HUES48 (cell line): ENCODE measurements at regions not wholly inside any gene's neighbourhood (a gene's known extent, or its start where the extent isn't known, plus 50 kb on each side); places are given as distances from the start of the nearest gene placed in this dataset.

Source experiments
- H3K27ac ChIP-seq: one replicate; pipeline ENCODE4 v1.7.0; 2013; ENCODE audit warnings: low read depth, low read length, inconsistent platforms
- H3K27me3 ChIP-seq: 2 replicates; pipeline ENCODE4 v1.6.1; 2013; ENCODE audit warnings: mild to moderate bottlenecking, low read length; ENCODE audit not compliant: control insufficient read depth, insufficient read depth
- H3K36me3 ChIP-seq: 2 replicates; pipeline ENCODE4 v1.6.1; 2013; ENCODE audit warnings: low read length; ENCODE audit not compliant: control insufficient read depth, insufficient read depth
- H3K4me1 ChIP-seq: 2 replicates; pipeline ENCODE4 v1.6.1; 2013; ENCODE audit warnings: mild to moderate bottlenecking, low read length; ENCODE audit not compliant: control insufficient read depth, insufficient read depth
- H3K4me3 ChIP-seq: 2 replicates; pipeline ENCODE4 v1.5.1; 2013; ENCODE audit warnings: mild to moderate bottlenecking, low read depth, low read length
- H3K9ac ChIP-seq: 2 replicates; pipeline ENCODE4 v1.6.1; 2013; ENCODE audit warnings: mild to moderate bottlenecking, low read depth, low read length, moderate library complexity
- H3K9me3 ChIP-seq: 2 replicates; pipeline ENCODE4 v1.6.1; 2013; ENCODE audit warnings: low read length; ENCODE audit not compliant: control insufficient read depth, insufficient read depth

GRCh38 chr10:88023676-88024075, 160.3 kb downstream of the PTEN start:
- H3K27me3 ChIP-seq = no peaks in the 10 kb centered on the region
- no peak overlapping the region for H3K9ac ChIP-seq
- H3K27ac ChIP-seq = no peak overlapping the region
- no peaks in the 10 kb centered on the region; the same call in 1 of the 2 replicates for H3K4me1 ChIP-seq
- H3K4me3 ChIP-seq = no peak overlapping the region
- H3K36me3 ChIP-seq = no peaks in the 10 kb centered on the region
- no peaks in the 10 kb centered on the region for H3K9me3 ChIP-seq

- H3K9me3 ChIP-seq = no peaks in the 10 kb centered on the region
- no peaks in the 10 kb centered on the region for H3K27me3 ChIP-seq
- H3K36me3 ChIP-seq = no peaks in the 10 kb centered on the region
- no peak overlapping the region for H3K4me3 ChIP-seq
- no peaks in the 10 kb centered on the region for H3K4me1 ChIP-seq
- H3K27ac ChIP-seq = no peak overlapping the region
- no peak overlapping the region for H3K9ac ChIP-seq
Observed at GRCh38 chr10:88026031-88026430, 162.6 kb downstream of the PTEN start.

- H3K9ac ChIP-seq = no peak overlapping the region
Observed at GRCh38 chr10:88027570-88027969, 164.1 kb downstream of the PTEN start.

DNA sequence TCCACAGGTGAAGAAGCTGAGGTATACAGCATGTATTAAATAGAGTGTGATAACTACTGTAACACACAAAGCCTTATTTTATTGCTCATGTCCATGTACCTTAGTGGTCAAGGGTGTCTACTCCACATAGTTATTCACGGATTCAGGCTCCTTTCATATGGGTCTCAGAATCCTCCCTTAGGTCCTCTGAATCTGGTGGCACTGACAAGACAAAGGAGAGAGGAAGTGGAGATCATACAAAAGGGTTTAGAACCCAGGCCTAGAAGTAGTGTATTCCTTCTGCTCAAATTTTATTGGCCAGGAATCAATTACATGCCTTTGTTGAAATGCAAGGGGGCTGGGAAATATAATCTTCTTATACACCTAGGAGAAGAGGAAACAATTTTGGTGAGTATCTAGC, 164.6 kb downstream of the PTEN start:
- no peaks in the 10 kb centered on the region for H3K9me3 ChIP-seq
- H3K27me3 ChIP-seq = no peaks in the 10 kb centered on the region
- no peaks in the 10 kb centered on the region for H3K36me3 ChIP-seq
- H3K4me3 ChIP-seq = no peak overlapping the region
- H3K4me1 ChIP-seq = no peaks in the 10 kb centered on the region
- no peak overlapping the region for H3K9ac ChIP-seq
- H3K27ac ChIP-seq = no peak overlapping the region

More at GRCh38 chr10:88027570-88027969, 164.1 kb downstream of the PTEN start:
- Histone ChIP-seq H3K27ac (no peak overlapping the region), H3K9me3 (no peaks in the 10 kb centered on the region), H3K27me3 (no peaks in the 10 kb centered on the region), H3K4me1 (no peaks in the 10 kb centered on the region), H3K4me3 (no peak overlapping the region), H3K36me3 (no peaks in the 10 kb centered on the region)

GRCh38 chr10:88028654-88029053, 165.2 kb downstream of the PTEN start:
- Histone ChIP-seq H3K36me3 (no peaks in the 10 kb centered on the region), H3K9me3 (no peaks in the 10 kb centered on the region), H3K27ac (no peak overlapping the region), H3K9ac (no peak overlapping the region), H3K4me1 (no peaks in the 10 kb centered on the region), H3K4me3 (no peak overlapping the region), H3K27me3 (no peaks in the 10 kb centered on the region)

DNA sequence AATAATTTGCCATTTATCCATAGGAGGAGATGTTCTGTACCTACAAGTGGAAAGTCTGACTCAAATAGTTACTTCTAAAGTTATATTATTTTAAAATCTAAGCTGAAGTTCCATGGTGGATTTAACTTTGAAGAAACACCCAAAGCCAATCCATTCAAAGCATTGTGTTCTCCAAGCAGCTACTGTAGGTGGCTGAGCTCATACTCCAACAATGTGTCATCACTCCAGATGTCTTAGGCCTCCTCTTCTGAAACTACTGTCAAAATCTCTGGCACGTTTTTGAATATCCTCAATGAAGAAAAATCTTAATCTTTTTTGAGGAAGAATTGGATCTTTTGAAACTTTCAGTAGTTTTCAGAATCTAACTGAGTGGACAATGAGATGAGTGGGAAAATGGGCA, 169.1 kb downstream of the PTEN start:
- H3K4me1 ChIP-seq = no peaks in the 10 kb centered on the region
- no peaks in the 10 kb centered on the region for H3K27me3 ChIP-seq
- H3K4me3 ChIP-seq = no peak overlapping the region
- no peak overlapping the region for H3K27ac ChIP-seq
- H3K36me3 ChIP-seq = no peaks in the 10 kb centered on the region
- no peaks in the 10 kb centered on the region for H3K9me3 ChIP-seq
- no peak overlapping the region for H3K9ac ChIP-seq

DNA sequence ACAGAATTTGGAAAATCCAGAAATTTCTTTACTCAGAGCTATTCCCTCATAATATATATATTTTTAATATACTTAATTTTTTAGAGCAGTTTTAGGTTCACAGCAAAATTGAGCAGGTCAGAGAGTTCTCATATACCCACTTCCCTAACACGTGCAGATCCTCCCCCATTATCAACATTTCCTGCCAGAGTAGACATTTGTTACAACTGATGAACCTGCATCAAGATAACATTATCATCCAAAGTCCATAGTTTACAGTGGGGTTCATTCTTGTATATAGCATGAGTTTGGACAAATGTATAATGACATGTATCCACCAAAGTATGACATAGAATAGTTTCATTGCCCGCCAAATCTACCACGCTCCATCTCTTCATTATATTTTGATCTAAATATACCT, 170.0 kb downstream of the PTEN start:
- H3K9ac ChIP-seq = no peak overlapping the region
- no peaks in the 10 kb centered on the region for H3K36me3 ChIP-seq
- H3K4me1 ChIP-seq = no peaks in the 10 kb centered on the region
- no peak overlapping the region for H3K27ac ChIP-seq
- H3K4me3 ChIP-seq = no peak overlapping the region
- no peaks in the 10 kb centered on the region for H3K27me3 ChIP-seq
- no peaks in the 10 kb centered on the region for H3K9me3 ChIP-seq

DNA sequence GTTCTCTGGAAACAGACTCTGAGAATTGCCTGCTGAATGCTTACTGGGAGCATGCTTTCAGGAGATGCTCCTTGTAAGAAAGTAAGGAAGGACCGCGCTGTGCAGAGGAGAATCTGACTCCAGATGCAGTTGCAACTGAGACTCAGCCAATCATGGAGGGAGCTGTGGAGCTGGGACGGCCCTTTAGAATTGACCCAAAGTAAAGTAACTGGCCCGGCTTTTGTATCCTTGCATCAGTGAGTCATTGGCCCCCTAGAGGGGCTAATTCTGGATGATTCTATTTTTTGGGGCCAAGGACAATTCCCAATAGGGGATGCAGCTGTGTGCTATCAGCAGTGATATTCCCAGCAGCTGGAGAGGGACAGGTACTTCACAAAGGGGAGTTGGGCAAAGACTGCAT, 170.4 kb downstream of the PTEN start:
- no peaks in the 10 kb centered on the region for H3K4me1 ChIP-seq
- H3K27me3 ChIP-seq = no peaks in the 10 kb centered on the region
- H3K4me3 ChIP-seq = no peak overlapping the region
- no peak overlapping the region for H3K9ac ChIP-seq
- no peak overlapping the region for H3K27ac ChIP-seq
- no peaks in the 10 kb centered on the region for H3K9me3 ChIP-seq
- no peaks in the 10 kb centered on the region for H3K36me3 ChIP-seq

- no peak overlapping the region for H3K4me3 ChIP-seq
- H3K27ac ChIP-seq = no peak overlapping the region
- H3K27me3 ChIP-seq = no peaks in the 10 kb centered on the region
- H3K4me1 ChIP-seq = no peaks in the 10 kb centered on the region
- no peaks in the 10 kb centered on the region for H3K36me3 ChIP-seq
- no peaks in the 10 kb centered on the region for H3K9me3 ChIP-seq
- no peak overlapping the region for H3K9ac ChIP-seq
Observed at GRCh38 chr10:88036126-88036525, 172.7 kb downstream of the PTEN start.

DNA sequence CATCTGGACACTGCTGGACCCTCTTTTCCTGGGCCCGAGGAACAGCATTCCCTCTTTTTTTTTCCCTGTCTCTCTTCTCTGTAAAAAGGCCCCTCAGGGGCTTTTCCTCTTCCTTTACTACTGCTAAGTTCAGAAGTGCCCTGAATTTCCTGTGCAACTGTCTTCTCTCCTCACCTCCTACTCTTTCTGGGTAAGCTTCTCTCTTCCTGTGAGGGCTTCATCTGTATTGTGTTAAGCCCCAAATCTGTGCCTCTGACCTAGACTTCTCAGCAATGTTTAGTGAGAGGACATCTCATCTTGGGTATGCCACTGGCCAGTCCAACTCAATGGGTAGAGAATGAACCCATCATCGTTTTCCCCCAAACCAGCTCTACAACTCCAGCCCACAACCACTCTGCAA, 174.2 kb downstream of the PTEN start:
- H3K4me3 ChIP-seq = no peak overlapping the region
- peaks cover 5% of the 10 kb centered on the region for H3K4me1 ChIP-seq
- no peaks in the 10 kb centered on the region for H3K36me3 ChIP-seq
- no peaks in the 10 kb centered on the region for H3K27me3 ChIP-seq
- no peak overlapping the region for H3K27ac ChIP-seq
- no peaks in the 10 kb centered on the region for H3K9me3 ChIP-seq
- H3K9ac ChIP-seq = no peak overlapping the region

GRCh38 chr10:88038268-88038667, 174.8 kb downstream of the PTEN start:
- Histone ChIP-seq H3K4me1 (peaks cover 10% of the 10 kb centered on the region), H3K27ac (no peak overlapping the region), H3K4me3 (no peak overlapping the region), H3K9ac (no peak overlapping the region), H3K27me3 (no peaks in the 10 kb centered on the region), H3K36me3 (no peaks in the 10 kb centered on the region), H3K9me3 (no peaks in the 10 kb centered on the region)
